Activated naive CD4-positive, alpha-beta T cell treated with anti-CD3 and anti-CD28 coated beads, Interleukin-2, amount 50 U/mL, for 24 hours (primary cell): ENCODE measurements at regions not wholly inside any gene's neighbourhood (a gene's known extent, or its start where the extent isn't known, plus 50 kb on each side); places are given as distances from the start of the nearest gene placed in this dataset.

Experiments
- H3K27ac Mint-ChIP-seq: one replicate; pipeline ENCODE4 v1.8.0; 2021; ENCODE audit warnings: mild to moderate bottlenecking, mixed read lengths
- H3K27me3 Mint-ChIP-seq: one replicate; pipeline ENCODE4 v1.8.0; 2021; ENCODE audit warnings: mixed read lengths
- H3K36me3 Mint-ChIP-seq: one replicate; pipeline ENCODE4 v1.8.0; 2021; ENCODE audit warnings: mixed read lengths
- H3K4me1 Mint-ChIP-seq: one replicate; pipeline ENCODE4 v1.8.0; 2021; ENCODE audit warnings: mixed read lengths
- H3K4me3 Mint-ChIP-seq: one replicate; pipeline ENCODE4 v1.8.0; 2021; ENCODE audit warnings: mild to moderate bottlenecking, mixed read lengths
- H3K9me3 Mint-ChIP-seq: one replicate; pipeline ENCODE4 v1.8.0; 2021; ENCODE audit warnings: mixed read lengths

GRCh38 chr17:31699281-31699680 lies 159.8 kb downstream of the COPRS start:
- Mint-ChIP-seq H3K36me3 (no peaks in the 10 kb centered on the region), H3K4me3 (no peak overlapping the region), H3K27ac (no peak overlapping the region), H3K4me1 (no peaks in the 10 kb centered on the region), H3K9me3 (no peaks in the 10 kb centered on the region), H3K27me3 (peaks cover 6% of the 10 kb centered on the region)

GRCh38 chr17:31698751-31699150 lies 160.3 kb downstream of the COPRS start:
- Mint-ChIP-seq H3K4me1 (no peaks in the 10 kb centered on the region), H3K36me3 (no peaks in the 10 kb centered on the region), H3K27ac (no peak overlapping the region), H3K9me3 (no peaks in the 10 kb centered on the region), H3K4me3 (no peak overlapping the region), H3K27me3 (peaks cover 4% of the 10 kb centered on the region)

- Mint-ChIP-seq H3K4me1 (no peaks in the 10 kb centered on the region), H3K27ac (no peak overlapping the region), H3K9me3 (no peaks in the 10 kb centered on the region), H3K27me3 (no peaks in the 10 kb centered on the region), H3K36me3 (no peaks in the 10 kb centered on the region), H3K4me3 (no peak overlapping the region)
Measured at GRCh38 chr17:31697838-31698237, 161.2 kb downstream of the COPRS start.

- H3K4me1 Mint-ChIP-seq: no peaks in the 10 kb centered on the region
- no peak overlapping the region for H3K4me3 Mint-ChIP-seq
- no peak overlapping the region for H3K27ac Mint-ChIP-seq
- no peaks in the 10 kb centered on the region for H3K36me3 Mint-ChIP-seq
- H3K27me3 Mint-ChIP-seq: no peaks in the 10 kb centered on the region
- no peaks in the 10 kb centered on the region for H3K9me3 Mint-ChIP-seq
Measured at GRCh38 chr17:31696703-31697325, 162.2 kb downstream of the COPRS start.

GRCh38 chr17:31696184-31696602 lies 162.9 kb downstream of the COPRS start:
- no peak overlapping the region for H3K27ac Mint-ChIP-seq
- H3K4me1 Mint-ChIP-seq: no peaks in the 10 kb centered on the region
- H3K27me3 Mint-ChIP-seq: no peaks in the 10 kb centered on the region
- H3K4me3 Mint-ChIP-seq: no peak overlapping the region
- H3K36me3 Mint-ChIP-seq: no peaks in the 10 kb centered on the region
- no peaks in the 10 kb centered on the region for H3K9me3 Mint-ChIP-seq

- Mint-ChIP-seq H3K4me3 (no peak overlapping the region), H3K36me3 (no peaks in the 10 kb centered on the region), H3K4me1 (no peaks in the 10 kb centered on the region), H3K27me3 (no peaks in the 10 kb centered on the region), H3K27ac (no peak overlapping the region), H3K9me3 (no peaks in the 10 kb centered on the region)
Measured at GRCh38 chr17:31695456-31696090, 163.5 kb downstream of the COPRS start.

GRCh38 chr17:31693433-31694220 lies 165.4 kb downstream of the COPRS start:
- no peaks in the 10 kb centered on the region for H3K36me3 Mint-ChIP-seq
- no peak overlapping the region for H3K4me3 Mint-ChIP-seq
- H3K27ac Mint-ChIP-seq: no peak overlapping the region
- H3K27me3 Mint-ChIP-seq: no peaks in the 10 kb centered on the region
- H3K9me3 Mint-ChIP-seq: no peaks in the 10 kb centered on the region
- no peaks in the 10 kb centered on the region for H3K4me1 Mint-ChIP-seq

- Mint-ChIP-seq H3K27me3 (no peaks in the 10 kb centered on the region), H3K36me3 (no peaks in the 10 kb centered on the region), H3K4me1 (no peaks in the 10 kb centered on the region), H3K9me3 (no peaks in the 10 kb centered on the region), H3K4me3 (no peak overlapping the region), H3K27ac (no peak overlapping the region)
Measured at GRCh38 chr17:31692632-31693031, 166.4 kb downstream of the COPRS start.

- H3K27ac Mint-ChIP-seq: no peak overlapping the region
- no peaks in the 10 kb centered on the region for H3K9me3 Mint-ChIP-seq
- no peaks in the 10 kb centered on the region for H3K27me3 Mint-ChIP-seq
- H3K4me1 Mint-ChIP-seq: no peaks in the 10 kb centered on the region
- no peaks in the 10 kb centered on the region for H3K36me3 Mint-ChIP-seq
- H3K4me3 Mint-ChIP-seq: no peak overlapping the region
Measured at GRCh38 chr17:31692027-31692426, 167.0 kb downstream of the COPRS start.

- H3K9me3 Mint-ChIP-seq: no peaks in the 10 kb centered on the region
- no peaks in the 10 kb centered on the region for H3K4me1 Mint-ChIP-seq
Measured at GRCh38 chr17:31691251-31691905, 167.7 kb downstream of the COPRS start.

GRCh38 chr17:31690151-31690551 lies 168.9 kb downstream of the COPRS start:
- Mint-ChIP-seq H3K4me1 (no peaks in the 10 kb centered on the region), H3K9me3 (no peaks in the 10 kb centered on the region)

More at GRCh38 chr17:31691251-31691905, 167.7 kb downstream of the COPRS start:
- Mint-ChIP-seq H3K27me3 (no peaks in the 10 kb centered on the region), H3K27ac (no peak overlapping the region), H3K36me3 (no peaks in the 10 kb centered on the region), H3K4me3 (no peak overlapping the region)

GRCh38 chr17:31688701-31689100 lies 170.3 kb downstream of the COPRS start:
- no peak overlapping the region for H3K27ac Mint-ChIP-seq
- H3K9me3 Mint-ChIP-seq: no peaks in the 10 kb centered on the region
- peaks cover 8% of the 10 kb centered on the region for H3K27me3 Mint-ChIP-seq
- H3K4me3 Mint-ChIP-seq: no peak overlapping the region
- no peaks in the 10 kb centered on the region for H3K4me1 Mint-ChIP-seq
- H3K36me3 Mint-ChIP-seq: no peaks in the 10 kb centered on the region

More at GRCh38 chr17:31690151-31690551, 168.9 kb downstream of the COPRS start:
- no peak overlapping the region for H3K27ac Mint-ChIP-seq
- no peaks in the 10 kb centered on the region for H3K36me3 Mint-ChIP-seq
- H3K4me3 Mint-ChIP-seq: no peak overlapping the region
- H3K27me3 Mint-ChIP-seq: no peaks in the 10 kb centered on the region

- no peaks in the 10 kb centered on the region for H3K4me1 Mint-ChIP-seq
- no peak overlapping the region for H3K27ac Mint-ChIP-seq
- H3K4me3 Mint-ChIP-seq: no peak overlapping the region
- H3K27me3 Mint-ChIP-seq: peaks cover 10% of the 10 kb centered on the region
- H3K9me3 Mint-ChIP-seq: no peaks in the 10 kb centered on the region
- no peaks in the 10 kb centered on the region for H3K36me3 Mint-ChIP-seq
Measured at GRCh38 chr17:31687505-31688126, 171.4 kb downstream of the COPRS start.

- no peaks in the 10 kb centered on the region for H3K4me1 Mint-ChIP-seq
- H3K27ac Mint-ChIP-seq: no peak overlapping the region
- H3K27me3 Mint-ChIP-seq: peaks cover 10% of the 10 kb centered on the region
- H3K36me3 Mint-ChIP-seq: no peaks in the 10 kb centered on the region
- no peaks in the 10 kb centered on the region for H3K9me3 Mint-ChIP-seq
- H3K4me3 Mint-ChIP-seq: no peak overlapping the region
Measured at GRCh38 chr17:31686495-31686894, 172.5 kb downstream of the COPRS start.

GRCh38 chr17:31684901-31685300 lies 174.1 kb downstream of the COPRS start:
- Mint-ChIP-seq H3K4me3 (no peak overlapping the region), H3K27me3 (peaks cover 14% of the 10 kb centered on the region), H3K36me3 (no peaks in the 10 kb centered on the region), H3K9me3 (no peaks in the 10 kb centered on the region), H3K4me1 (peaks cover 6% of the 10 kb centered on the region), H3K27ac (no peak overlapping the region)
